H9 (cell line): ENCODE measurements at regions not wholly inside any gene's neighbourhood (a gene's known extent, or its start where the extent isn't known, plus 50 kb on each side); places are given as distances from the start of the nearest gene placed in this dataset.

ENCODE experiments used
- DNase-seq: peaks from one replicate; pipeline ENCODE4 v3.0.0-alpha.2; 2017
- H2AFZ ChIP-seq: one replicate; pipeline ENCODE4 v1.6.1; 2013; ENCODE audit warnings: mild to moderate bottlenecking, low read length, control low read depth, moderate library complexity
- H2AK5ac ChIP-seq: 2 replicates; pipeline ENCODE4 v1.6.1; 2013; ENCODE audit warnings: low read length, control low read depth, mixed read lengths; ENCODE audit not compliant: insufficient read length
- H2BK120ac ChIP-seq: one replicate; pipeline ENCODE4 v1.6.1; 2013; ENCODE audit warnings: low read depth, mild to moderate bottlenecking, low read length, control low read depth, inconsistent platforms; ENCODE audit not compliant: poor library complexity, severe bottlenecking
- H2BK12ac ChIP-seq: 2 replicates; pipeline ENCODE4 v1.6.1; 2013; ENCODE audit warnings: low read length, control low read depth, mixed read lengths, low read depth; ENCODE audit not compliant: insufficient read length
- H2BK15ac ChIP-seq: 2 replicates; pipeline ENCODE4 v1.6.1; 2013; ENCODE audit warnings: low read depth, low read length, control low read depth
- H2BK20ac ChIP-seq: one replicate; pipeline ENCODE4 v1.6.1; 2013; ENCODE audit warnings: low read depth, mild to moderate bottlenecking, low read length, control low read depth, inconsistent platforms; ENCODE audit not compliant: poor library complexity, severe bottlenecking
- H2BK5ac ChIP-seq: 2 replicates; pipeline ENCODE4 v1.6.1; 2013; ENCODE audit warnings: low read length, control low read depth, mixed read lengths; ENCODE audit not compliant: insufficient read length
- H3K14ac ChIP-seq: 2 replicates; pipeline ENCODE4 v1.6.1; 2013; ENCODE audit warnings: low read length, control low read depth; ENCODE audit not compliant: insufficient read depth
- H3K18ac ChIP-seq: 2 replicates; pipeline ENCODE4 v1.6.1; 2013; ENCODE audit warnings: low read depth, mild to moderate bottlenecking, mixed read lengths, low read length, control low read depth; ENCODE audit not compliant: insufficient read length
- H3K23ac ChIP-seq: 2 replicates; pipeline ENCODE4 v1.6.1; 2013; ENCODE audit warnings: low read length, control low read depth, mixed read lengths, low read depth; ENCODE audit not compliant: insufficient read length
- H3K23me2 ChIP-seq: 2 replicates; pipeline ENCODE4 v1.6.1; 2013; ENCODE audit warnings: low read depth, mild to moderate bottlenecking, mixed read lengths, low read length, control low read depth; ENCODE audit not compliant: insufficient read length, poor library complexity, severe bottlenecking
- H3K27ac ChIP-seq: 2 replicates; pipeline ENCODE4 v1.5.1; 2013; ENCODE audit warnings: low read length, control low read depth, mixed read lengths, low read depth; ENCODE audit not compliant: insufficient read length
- H3K27me3 ChIP-seq: 2 replicates; pipeline ENCODE4 v1.6.1; 2013; ENCODE audit warnings: low read length, control low read depth, inconsistent platforms; ENCODE audit not compliant: insufficient read depth
- H3K4ac ChIP-seq: 2 replicates; pipeline ENCODE4 v1.6.1; 2013; ENCODE audit warnings: low read depth, mild to moderate bottlenecking, control low read depth, inconsistent platforms, low read length, moderate library complexity
- H3K4me1 ChIP-seq: 2 replicates; pipeline ENCODE4 v1.6.1; 2013; ENCODE audit warnings: low read length, control low read depth, inconsistent platforms; ENCODE audit not compliant: insufficient read depth
- H3K4me2 ChIP-seq: 2 replicates; pipeline ENCODE4 v1.6.1; 2013; ENCODE audit warnings: low read length, control low read depth, mixed read lengths; ENCODE audit not compliant: insufficient read length, insufficient read depth
- H3K56ac ChIP-seq: 2 replicates; pipeline ENCODE4 v1.6.1; 2013; ENCODE audit warnings: low read depth, mild to moderate bottlenecking, mixed read lengths, low read length, control low read depth; ENCODE audit not compliant: insufficient read length
- H3K79me1 ChIP-seq: 2 replicates; pipeline ENCODE4 v1.6.1; 2013; ENCODE audit warnings: low read depth, mild to moderate bottlenecking, moderate library complexity, low read length, control low read depth, inconsistent platforms; ENCODE audit not compliant: insufficient read depth, poor library complexity, severe bottlenecking
- H3K79me2 ChIP-seq: 2 replicates; pipeline ENCODE4 v1.6.1; 2013; ENCODE audit warnings: low read length, control low read depth, inconsistent platforms; ENCODE audit not compliant: insufficient read depth
- H3K9ac ChIP-seq: 2 replicates; pipeline ENCODE4 v1.6.1; 2013; ENCODE audit warnings: low read length, control low read depth, mixed read lengths; ENCODE audit not compliant: insufficient read length; ENCODE audit errors: extremely low read depth
- H3K9me3 ChIP-seq: one replicate; pipeline ENCODE4 v1.6.1; 2013; ENCODE audit warnings: low read depth, low read length, inconsistent platforms; ENCODE audit not compliant: control insufficient read depth
- H3T11ph ChIP-seq: one replicate; pipeline ENCODE4 v1.6.1; 2013; ENCODE audit warnings: mild to moderate bottlenecking, low read length, control low read depth, inconsistent platforms
- H4K20me1 ChIP-seq: one replicate; pipeline ENCODE4 v1.6.1; 2013; ENCODE audit not compliant: control insufficient read depth, insufficient read length, insufficient read depth
- H4K5ac ChIP-seq: 2 replicates; pipeline ENCODE4 v1.6.1; 2013; ENCODE audit warnings: low read depth, mild to moderate bottlenecking, mixed read lengths, low read length, control low read depth; ENCODE audit not compliant: insufficient read length
- H4K8ac ChIP-seq: replicated peaks from 2 replicates; pipeline ENCODE4 v1.6.1; 2013; ENCODE audit warnings: low read length, control low read depth, mixed read lengths, low read depth; ENCODE audit not compliant: insufficient read length
- H4K91ac ChIP-seq: 2 replicates; pipeline ENCODE4 v1.6.1; 2013; ENCODE audit warnings: low read depth, mild to moderate bottlenecking, moderate library complexity, mixed read lengths, low read length, control low read depth; ENCODE audit not compliant: insufficient read length
- H3K27ac Mint-ChIP-seq, 3 experiments: 2 replicates in 2 of 3; 3 replicates in 1 of 3; pipeline ENCODE4 v1.8.0; 2020 to 2021; ENCODE audit warnings: mixed read lengths in 3 of 3, mild to moderate bottlenecking in 1 of 3, moderate library complexity in 1 of 3
- H3K27me3 Mint-ChIP-seq: 2 replicates; pipeline ENCODE4 v1.8.0; 2021; ENCODE audit warnings: low read depth, mild to moderate bottlenecking, moderate library complexity, mixed read lengths
- H3K36me3 Mint-ChIP-seq, 3 experiments: 2 replicates in 2 of 3; 3 replicates in 1 of 3; pipeline ENCODE4 v1.8.0; 2020 to 2021; ENCODE audit warnings: low read depth in 3 of 3, mixed read lengths in 3 of 3; ENCODE audit not compliant: insufficient read depth in 1 of 3
- H3K4me1 Mint-ChIP-seq, 2 experiments: 2 replicates each; pipeline ENCODE4 v1.8.0; 2020; ENCODE audit warnings: mixed read lengths in 2 of 2
- H3K4me3 Mint-ChIP-seq, 2 experiments: 2 replicates in 1 of 2; 3 replicates in 1 of 2; pipeline ENCODE4 v1.8.0; 2020 to 2021; ENCODE audit warnings: mild to moderate bottlenecking in 2 of 2, mixed read lengths in 2 of 2, moderate library complexity in 1 of 2
- H3K9me3 Mint-ChIP-seq, 2 experiments: 2 replicates in 1 of 2; 3 replicates in 1 of 2; pipeline ENCODE4 v1.8.0; 2020; ENCODE audit warnings: mild to moderate bottlenecking in 2 of 2, mixed read lengths in 2 of 2, moderate library complexity in 1 of 2
- CTCF ChIP-seq: fragments of 200-600 bp; sonication (generic); conservative IDR thresholded peaks from 3 replicates; pipeline ENCODE4 v1.8.0; 2021; ENCODE audit warnings: antibody characterized with exemption, mild to moderate bottlenecking
- WGBS: extraction: QIAGEN DNeasy Blood & Tissue Kit; methylation state at CpG from one replicate; pipeline ENCODE4 v1.1.7; 2013; ENCODE audit warnings: missing lambda C conversion rate, low lambda C conversion rate, mixed read lengths; ENCODE audit not compliant: insufficient read length; ENCODE audit errors: extremely low coverage; 5-methylcytosine and 5-hydroxymethylcytosine counted together

DNA sequence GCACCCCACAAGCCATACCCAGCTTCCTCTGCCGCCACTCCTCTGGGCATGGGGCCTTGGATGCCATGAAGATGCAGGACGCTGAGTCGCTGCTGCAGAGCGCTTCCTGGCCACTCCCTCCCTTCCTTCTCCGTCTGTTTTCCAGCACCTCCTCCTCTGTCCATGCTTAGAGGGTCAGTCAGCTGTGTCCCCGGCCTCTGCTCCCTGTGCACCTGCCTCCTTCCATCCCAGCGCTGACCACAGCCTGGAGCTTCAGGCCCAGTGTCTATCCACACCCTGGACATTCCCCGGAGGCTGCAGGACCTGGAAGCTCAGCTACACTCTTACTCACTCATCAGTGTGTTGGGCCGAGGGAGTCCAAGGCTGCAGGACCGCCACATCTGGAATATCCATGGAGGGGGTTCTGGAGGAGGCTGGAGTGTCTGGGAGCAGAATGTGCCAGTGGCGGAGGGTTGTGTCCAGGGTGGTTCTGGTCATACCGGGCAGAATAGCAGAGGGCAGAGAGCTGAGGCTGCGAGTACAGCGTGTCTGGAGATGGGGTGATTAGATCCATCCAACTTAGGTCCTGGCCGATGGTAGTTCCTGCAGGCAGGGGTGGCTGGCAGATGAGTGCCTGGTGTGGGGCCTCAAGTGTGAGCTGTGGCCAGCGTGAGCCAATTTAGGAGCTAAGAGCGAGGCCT is 58.6 kb upstream of the ADRA2C start:
- Histone ChIP-seq H2BK20ac (no peak overlapping the region), H4K5ac (no peak overlapping the region), H3K4me2 (no peak overlapping the region), H3K79me2 (no peaks in the 10 kb centered on the region), H4K8ac (no peak overlapping the region), H3K9me3 (no peaks in the 10 kb centered on the region), H3K4ac (no peak overlapping the region), H2BK12ac (no peak overlapping the region), H4K20me1 (no peaks in the 10 kb centered on the region), H3K23ac (no peak overlapping the region), H2BK15ac (no peak overlapping the region), H2BK120ac (no peak overlapping the region), H3K79me1 (no peaks in the 10 kb centered on the region), H3K14ac (no peak overlapping the region; the same call in 1 of the 2 replicates), H3K18ac (no peak overlapping the region), H3K4me1 (no peaks in the 10 kb centered on the region), H3K27me3 (no peaks in the 10 kb centered on the region), H3T11ph (no peak overlapping the region), H3K27ac (no peak overlapping the region), H3K56ac (no peak overlapping the region), H2AFZ (no peak overlapping the region), H3K23me2 (no peaks in the 10 kb centered on the region), H4K91ac (no peak overlapping the region), H2BK5ac (no peak overlapping the region), H3K9ac (no peak overlapping the region), H2AK5ac (no peak overlapping the region)
- Mint-ChIP-seq H3K4me3 (no peak overlapping the region), H3K9me3 (no peaks in the 10 kb centered on the region), H3K4me1 (peaks cover 11 to 24% of the 10 kb centered on the region in 2 experiments), H3K27me3 (peaks cover 28% of the 10 kb centered on the region), H3K27ac (peak overlapping the region in 1 of 3 experiments; percentile 77; a peak in 1 of 7 replicates), H3K36me3 (no peaks in the 10 kb centered on the region)
- no peak for DNase-seq
- WGBS: no CpG with 5 or more reads among the region's 17 CpGs
- no peak for TF ChIP-seq CTCF
